ENCODE measurements at regions not wholly inside any gene's neighbourhood (a gene's known extent, or its start where the extent isn't known, plus 50 kb on each side); places are given as distances from the start of the nearest gene placed in this dataset.
"Not testable (repeated sequence)": the region's sequence is repeated elsewhere in the genome, so short reads cannot be mapped to it uniquely, and the experiment has no call there.

DNA sequence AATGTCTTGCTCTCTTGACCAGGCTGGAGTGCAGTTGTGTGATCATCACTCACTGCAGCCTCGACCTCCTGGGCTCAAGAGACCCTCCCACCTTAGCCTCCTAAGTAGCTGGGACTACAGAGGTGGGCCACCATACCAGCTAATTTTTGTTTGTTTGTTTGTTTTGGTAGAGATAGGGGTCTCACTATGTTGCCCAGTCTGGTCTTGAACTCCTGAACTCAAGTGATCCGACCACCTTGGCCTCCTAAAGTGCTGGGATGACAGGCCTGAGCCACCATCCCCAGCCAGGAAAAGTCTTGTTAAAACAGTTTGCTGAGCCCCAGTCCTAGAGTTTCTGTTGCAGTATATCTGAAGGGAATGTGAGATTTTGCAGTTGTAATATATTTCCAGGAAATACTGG, 83.9 kb downstream of the SKIDA1 start:
- TF ChIP-seq EZH2 (IDR thresholded peaks at IDR 0.05; ENCODE audit: low read length, missing control alignments): no peak
- TF ChIP-seq, protein P1, sequence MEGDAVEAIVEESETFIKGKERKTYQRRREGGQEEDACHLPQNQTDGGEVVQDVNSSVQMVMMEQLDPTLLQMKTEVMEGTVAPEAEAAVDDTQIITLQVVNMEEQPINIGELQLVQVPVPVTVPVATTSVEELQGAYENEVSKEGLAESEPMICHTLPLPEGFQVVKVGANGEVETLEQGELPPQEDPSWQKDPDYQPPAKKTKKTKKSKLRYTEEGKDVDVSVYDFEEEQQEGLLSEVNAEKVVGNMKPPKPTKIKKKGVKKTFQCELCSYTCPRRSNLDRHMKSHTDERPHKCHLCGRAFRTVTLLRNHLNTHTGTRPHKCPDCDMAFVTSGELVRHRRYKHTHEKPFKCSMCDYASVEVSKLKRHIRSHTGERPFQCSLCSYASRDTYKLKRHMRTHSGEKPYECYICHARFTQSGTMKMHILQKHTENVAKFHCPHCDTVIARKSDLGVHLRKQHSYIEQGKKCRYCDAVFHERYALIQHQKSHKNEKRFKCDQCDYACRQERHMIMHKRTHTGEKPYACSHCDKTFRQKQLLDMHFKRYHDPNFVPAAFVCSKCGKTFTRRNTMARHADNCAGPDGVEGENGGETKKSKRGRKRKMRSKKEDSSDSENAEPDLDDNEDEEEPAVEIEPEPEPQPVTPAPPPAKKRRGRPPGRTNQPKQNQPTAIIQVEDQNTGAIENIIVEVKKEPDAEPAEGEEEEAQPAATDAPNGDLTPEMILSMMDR (conservative IDR thresholded peaks at IDR 0.05 in 1 of 2, IDR thresholded peaks at IDR 0.05 in 1 of 2; ENCODE audit: low read depth in 1 of 2, low read length in 2 of 2): no peak
- H3K4me2 ChIP-seq (ENCODE audit: extremely low read depth, insufficient read depth, low read length): no peak overlapping the region

DNA sequence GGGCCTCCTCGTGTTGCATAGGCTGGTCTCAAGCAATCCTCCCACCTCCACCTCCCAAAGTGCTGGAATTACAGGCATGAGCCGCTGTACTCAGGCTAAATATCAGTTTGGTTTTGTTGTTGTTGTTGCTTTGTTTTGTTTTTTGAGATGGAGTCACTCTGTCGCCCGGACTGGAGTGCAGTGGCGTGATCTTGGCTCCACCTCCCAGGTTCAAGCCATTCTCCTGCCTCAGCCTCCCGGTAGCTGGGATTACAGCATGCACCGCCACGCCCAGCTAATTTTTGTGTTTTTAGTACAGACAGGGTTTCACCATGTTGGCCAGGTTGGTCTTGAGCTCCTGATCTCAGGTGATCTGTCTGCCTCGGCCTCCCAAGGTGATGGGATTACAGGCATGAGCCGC, 86.6 kb downstream of the SKIDA1 start:
- DNase-seq (ENCODE audit: low read depth in 2 of 2); H3K27me3 ChIP-seq (ENCODE audit: control insufficient read depth, insufficient read depth, low read length); H3K9ac ChIP-seq (ENCODE audit: insufficient read depth, low read length); H2AFZ ChIP-seq (ENCODE audit: low read length); H3K36me3 ChIP-seq (ENCODE audit: control insufficient read depth, insufficient read depth, low read length); H3K4me2 ChIP-seq (ENCODE audit: extremely low read depth, insufficient read depth, low read length); H4K20me1 ChIP-seq (ENCODE audit: control insufficient read depth, extremely low read depth, insufficient read depth, low read length); H3K4me1 ChIP-seq (ENCODE audit: control insufficient read depth, extremely low read depth, insufficient read depth, low read length); H3K79me2 ChIP-seq (ENCODE audit: control insufficient read depth, insufficient read depth, low read length); H3K9me3 ChIP-seq (ENCODE audit: control insufficient read depth, insufficient read depth, low read depth, low read length); H3K4me3 ChIP-seq (replicated peaks in 1 of 4; ENCODE audit: control extremely low read depth in 1 of 4, insufficient read depth in 1 of 4, low read depth in 3 of 4, low read length in 4 of 4); H3K27ac ChIP-seq (ENCODE audit: insufficient read depth, low read length): not testable (repeated sequence)

More for the DNA sequence above, 83.9 kb downstream of the SKIDA1 start:
- Histone ChIP-seq H2AFZ (ENCODE audit: low read length) (no peak overlapping the region), H3K79me2 (ENCODE audit: control insufficient read depth, insufficient read depth, low read length) (no peaks in the 10 kb centered on the region), H4K20me1 (ENCODE audit: control insufficient read depth, extremely low read depth, insufficient read depth, low read length) (no peaks in the 10 kb centered on the region), H3K9ac (ENCODE audit: insufficient read depth, low read length) (no peak overlapping the region), H3K27me3 (ENCODE audit: control insufficient read depth, insufficient read depth, low read length) (no peaks in the 10 kb centered on the region), H3K27ac (ENCODE audit: insufficient read depth, low read length) (no peak overlapping the region), H3K9me3 (ENCODE audit: control insufficient read depth, insufficient read depth, low read depth, low read length) (no peaks in the 10 kb centered on the region), H3K4me1 (ENCODE audit: control insufficient read depth, extremely low read depth, insufficient read depth, low read length) (no peaks in the 10 kb centered on the region), H3K36me3 (ENCODE audit: control insufficient read depth, insufficient read depth, low read length) (no peaks in the 10 kb centered on the region), H3K4me3 (replicated peaks in 1 of 4; ENCODE audit: control extremely low read depth in 1 of 4, insufficient read depth in 1 of 4, low read depth in 3 of 4, low read length in 4 of 4) (no peak overlapping the region)
- DNase-seq (ENCODE audit: low read depth in 2 of 2): no peak

DNA sequence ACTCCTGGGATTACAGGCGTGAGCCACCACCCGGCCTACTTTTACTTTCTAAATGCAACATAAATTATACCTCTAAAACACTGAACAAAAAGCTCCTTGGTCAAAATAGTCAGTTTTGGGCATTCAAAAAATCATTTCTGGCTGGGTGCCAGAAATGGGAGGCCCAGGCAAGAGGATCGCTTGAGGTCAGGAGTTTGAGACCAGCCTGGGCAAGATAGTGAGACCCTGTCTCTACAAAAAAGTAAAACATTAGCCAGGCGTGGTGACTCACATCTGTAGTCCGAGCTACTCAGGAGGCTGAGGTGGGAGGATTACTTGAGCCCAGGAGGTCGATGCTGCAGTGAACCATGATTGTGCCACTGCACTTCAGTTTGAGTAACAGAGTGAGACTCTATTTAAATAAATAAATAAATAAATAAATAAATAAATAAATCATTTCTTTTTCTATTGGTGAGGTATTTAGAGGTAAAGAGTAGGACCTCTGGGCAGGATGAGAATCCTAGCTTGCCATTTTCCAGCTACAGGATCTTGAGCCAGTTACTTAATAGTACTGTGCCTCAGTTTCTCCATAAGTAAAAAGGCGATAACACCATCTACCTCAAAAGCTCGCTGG, 87.6 kb downstream of the SKIDA1 start:
- H3K4me3 ChIP-seq (replicated peaks in 1 of 4; ENCODE audit: control extremely low read depth in 1 of 4, insufficient read depth in 1 of 4, low read depth in 3 of 4, low read length in 4 of 4): no peak overlapping the region
- H3K4me1 ChIP-seq (ENCODE audit: control insufficient read depth, extremely low read depth, insufficient read depth, low read length): no peaks in the 10 kb centered on the region
- H3K9ac ChIP-seq (ENCODE audit: insufficient read depth, low read length): no peak overlapping the region
- H3K36me3 ChIP-seq (ENCODE audit: control insufficient read depth, insufficient read depth, low read length): no peaks in the 10 kb centered on the region
- H3K9me3 ChIP-seq (ENCODE audit: control insufficient read depth, insufficient read depth, low read depth, low read length): no peaks in the 10 kb centered on the region
- no peak overlapping the region for H3K4me2 ChIP-seq (ENCODE audit: extremely low read depth, insufficient read depth, low read length)
- H4K20me1 ChIP-seq (ENCODE audit: control insufficient read depth, extremely low read depth, insufficient read depth, low read length): no peaks in the 10 kb centered on the region
- no peak for DNase-seq (ENCODE audit: low read depth in 2 of 2)
- no peaks in the 10 kb centered on the region for H3K79me2 ChIP-seq (ENCODE audit: control insufficient read depth, insufficient read depth, low read length)
- no peak overlapping the region for H3K27ac ChIP-seq (ENCODE audit: insufficient read depth, low read length)
- TF ChIP-seq, protein P1 (conservative IDR thresholded peaks at IDR 0.05 in 1 of 2, IDR thresholded peaks at IDR 0.05 in 1 of 2; ENCODE audit: low read depth in 1 of 2, low read length in 2 of 2): no peak
- no peak for TF ChIP-seq EZH2 (IDR thresholded peaks at IDR 0.05; ENCODE audit: low read length, missing control alignments)
- H2AFZ ChIP-seq (ENCODE audit: low read length): no peak overlapping the region
- no peaks in the 10 kb centered on the region for H3K27me3 ChIP-seq (ENCODE audit: control insufficient read depth, insufficient read depth, low read length)
